ENCODE measurements at regions not wholly inside any gene's neighbourhood (a gene's known extent, or its start where the extent isn't known, plus 50 kb on each side); places are given as distances from the start of the nearest gene placed in this dataset.
A peak's percentile ranks its signal among the peaks of the same experiment; 100 is the strongest.

DNA sequence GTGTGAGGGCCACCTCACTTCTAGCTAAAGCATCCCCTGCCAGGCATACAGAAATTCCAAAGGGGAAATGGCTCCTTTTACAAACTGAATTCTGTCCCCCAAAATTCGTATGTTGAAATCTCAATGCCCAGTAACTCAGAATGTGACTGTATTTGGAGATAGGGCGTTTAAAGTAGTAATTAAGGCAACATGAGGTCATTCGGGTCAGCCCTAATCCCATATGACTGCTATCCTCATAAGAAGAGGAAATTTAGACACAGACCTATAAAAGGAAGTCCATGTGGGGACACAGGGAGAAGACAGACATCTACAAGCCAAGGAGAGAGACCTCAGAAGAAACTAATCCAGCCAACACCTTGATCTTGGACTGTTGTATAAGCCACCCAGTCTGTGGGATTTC, 119.1 kb downstream of the CHST1 start:
- Histone ChIP-seq H3K79me2 (ENCODE audit: low read length) (no peaks in the 10 kb centered on the region), H3K27ac (ENCODE audit: low read length) (no peak overlapping the region), H3K9me3 (replicated peaks; ENCODE audit: insufficient read depth, low read length) (no peaks in the 10 kb centered on the region), H3K9ac (ENCODE audit: low read length) (no peak overlapping the region), H3K4me3 (ENCODE audit: low read length) (no peak overlapping the region), H4K20me1 (ENCODE audit: insufficient read depth, low read length) (no peaks in the 10 kb centered on the region), H3K4me2 (ENCODE audit: low read depth, low read length) (no peak overlapping the region), H3K36me3 (replicated peaks; ENCODE audit: insufficient read depth, low read length) (no peaks in the 10 kb centered on the region), H3K27me3 (replicated peaks; ENCODE audit: insufficient read depth, low read length) (peaks cover 10% of the 10 kb centered on the region), H3F3A (ENCODE audit: insufficient read depth, low read length) (no peaks in the 10 kb centered on the region), H2AFZ (ENCODE audit: low read length) (no peak overlapping the region), H3K9me2 (replicated peaks; ENCODE audit: insufficient read depth, low read length) (no peaks in the 10 kb centered on the region), H3K4me1 (ENCODE audit: low read length) (no peaks in the 10 kb centered on the region)
- DNase-seq, result no peak
- TF ChIP-seq EZH2 (optimal IDR thresholded peaks at IDR 0.05; ENCODE audit: low read depth, low read length), result no peak
- no peak for TF ChIP-seq CTCF (IDR thresholded peaks at IDR 0.05; ENCODE audit: low read length)
- no peak for TF ChIP-seq EZH2phosphoT487 (IDR thresholded peaks at IDR 0.05; ENCODE audit: low read length)

- DNase-seq, result no peak
- Histone ChIP-seq H3K4me1 (ENCODE audit: low read length) (no peaks in the 10 kb centered on the region), H3K4me3 (ENCODE audit: low read length) (no peak overlapping the region), H3K4me2 (ENCODE audit: low read depth, low read length) (no peak overlapping the region), H3K9ac (ENCODE audit: low read length) (no peak overlapping the region), H3K36me3 (replicated peaks; ENCODE audit: insufficient read depth, low read length) (no peaks in the 10 kb centered on the region), H2AFZ (ENCODE audit: low read length) (no peak overlapping the region), H3K9me2 (replicated peaks; ENCODE audit: insufficient read depth, low read length) (no peaks in the 10 kb centered on the region), H3K9me3 (replicated peaks; ENCODE audit: insufficient read depth, low read length) (no peaks in the 10 kb centered on the region), H3F3A (ENCODE audit: insufficient read depth, low read length) (no peaks in the 10 kb centered on the region), H4K20me1 (ENCODE audit: insufficient read depth, low read length) (no peaks in the 10 kb centered on the region), H3K27me3 (replicated peaks; ENCODE audit: insufficient read depth, low read length) (peaks cover 10% of the 10 kb centered on the region), H3K79me2 (ENCODE audit: low read length) (no peaks in the 10 kb centered on the region), H3K27ac (ENCODE audit: low read length) (no peak overlapping the region)
- TF ChIP-seq EZH2 (optimal IDR thresholded peaks at IDR 0.05; ENCODE audit: low read depth, low read length), result no peak
- no peak for TF ChIP-seq CTCF (IDR thresholded peaks at IDR 0.05; ENCODE audit: low read length)
These were observed 120.6 kb downstream of the CHST1 start for GRCh38 chr11:45544826-45545225.

- no peaks in the 10 kb centered on the region for H3K36me3 ChIP-seq (replicated peaks; ENCODE audit: insufficient read depth, low read length)
- no peak overlapping the region for H3K27ac ChIP-seq (ENCODE audit: low read length)
- DNase-seq, result peak; percentile 26
- H3K4me3 ChIP-seq (ENCODE audit: low read length), result no peak overlapping the region
- H3K79me2 ChIP-seq (ENCODE audit: low read length), result no peaks in the 10 kb centered on the region
- no peak overlapping the region for H3K4me2 ChIP-seq (ENCODE audit: low read depth, low read length)
- no peaks in the 10 kb centered on the region for H3K9me3 ChIP-seq (replicated peaks; ENCODE audit: insufficient read depth, low read length)
- no peak overlapping the region for H3K9ac ChIP-seq (ENCODE audit: low read length)
- peaks cover 10% of the 10 kb centered on the region for H3K27me3 ChIP-seq (replicated peaks; ENCODE audit: insufficient read depth, low read length)
- no peaks in the 10 kb centered on the region for H3F3A ChIP-seq (ENCODE audit: insufficient read depth, low read length)
- no peak overlapping the region for H2AFZ ChIP-seq (ENCODE audit: low read length)
- H3K9me2 ChIP-seq (replicated peaks; ENCODE audit: insufficient read depth, low read length), result no peaks in the 10 kb centered on the region
- TF ChIP-seq EZH2 (optimal IDR thresholded peaks at IDR 0.05; ENCODE audit: low read depth, low read length) (no peak), CTCF (IDR thresholded peaks at IDR 0.05; ENCODE audit: low read length) (no peak), EZH2phosphoT487 (IDR thresholded peaks at IDR 0.05; ENCODE audit: low read length) (no peak)
- no peaks in the 10 kb centered on the region for H3K4me1 ChIP-seq (ENCODE audit: low read length)
- no peaks in the 10 kb centered on the region for H4K20me1 ChIP-seq (ENCODE audit: insufficient read depth, low read length)
These were observed 121.5 kb downstream of the CHST1 start for GRCh38 chr11:45543808-45544422.

All from MM.1S (cell line).